Stimulated activated CD4-positive, alpha-beta T cell treated with anti-CD3 and anti-CD28 coated beads, Interleukin-4, amount 100 ng/mL, for 24 hours (primary cell): ENCODE measurements at regions not wholly inside any gene's neighbourhood (a gene's known extent, or its start where the extent isn't known, plus 50 kb on each side); places are given as distances from the start of the nearest gene placed in this dataset.
A peak's percentile ranks its signal among the peaks of the same experiment; 100 is the strongest.
"Not testable (repeated sequence)": the region's sequence is repeated elsewhere in the genome, so short reads cannot be mapped to it uniquely, and the experiment has no call there.

Experiments used
- DNase-seq: peaks from one replicate; pipeline ENCODE4 v3.0.0-alpha.2; 2020

DNA sequence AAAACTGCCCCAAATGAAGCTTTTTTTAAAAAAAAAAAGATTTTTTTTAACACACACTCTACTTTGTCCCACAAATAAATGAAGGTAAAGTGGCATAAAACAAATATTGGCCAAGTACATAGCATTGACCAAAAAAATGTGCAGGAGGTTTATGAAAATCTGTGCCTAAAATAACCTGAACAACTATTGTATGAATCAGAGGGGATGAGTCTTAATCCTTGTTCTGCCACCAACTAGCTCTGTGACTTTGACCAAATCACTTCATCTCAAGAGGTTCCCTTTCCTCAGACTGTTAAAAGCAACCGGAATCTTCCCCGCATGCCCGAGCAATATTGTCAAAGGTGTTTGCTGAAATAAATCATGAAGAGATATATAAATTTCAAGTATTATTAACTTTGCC is 150.4 kb upstream of the NEBL start:
- no peak for DNase-seq

DNA sequence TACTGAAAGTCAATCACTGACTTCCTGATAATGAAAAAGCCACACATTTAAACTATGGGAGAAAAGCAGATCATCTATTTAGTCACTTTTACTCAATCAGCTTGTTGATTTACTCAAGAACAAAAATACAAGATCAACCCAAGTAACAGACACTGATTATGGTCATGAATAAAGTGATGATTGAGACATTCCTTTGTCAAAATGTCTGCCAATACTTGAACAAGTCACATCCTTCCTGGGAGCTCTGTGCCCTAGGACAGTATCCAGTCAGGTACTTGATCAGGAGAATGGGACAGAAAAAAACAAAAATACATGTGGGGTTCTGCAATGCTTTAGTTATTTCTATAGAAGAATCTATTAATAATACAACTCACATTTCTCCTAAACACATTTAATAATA is 150.0 kb upstream of the NEBL start:
- DNase-seq: no peak

DNA sequence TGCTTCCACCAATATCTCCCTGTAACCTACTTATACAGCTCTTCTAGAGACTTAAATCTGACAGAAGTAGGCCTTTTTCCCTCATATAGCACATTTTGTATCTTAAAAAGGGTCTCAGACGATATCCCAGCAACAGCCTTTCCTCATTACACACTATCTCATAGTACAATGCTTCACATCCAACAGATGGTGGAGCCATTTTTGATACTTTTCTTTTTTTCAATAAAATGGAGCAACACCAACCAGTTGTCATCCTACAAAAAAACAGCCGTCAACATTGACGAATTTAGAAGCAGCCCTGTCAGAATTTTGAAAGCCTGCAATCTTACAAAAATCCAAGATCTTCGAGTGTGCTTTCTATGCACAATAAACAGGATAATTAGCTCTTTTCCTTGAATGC is 145.9 kb upstream of the NEBL start:
- no peak for DNase-seq

DNA sequence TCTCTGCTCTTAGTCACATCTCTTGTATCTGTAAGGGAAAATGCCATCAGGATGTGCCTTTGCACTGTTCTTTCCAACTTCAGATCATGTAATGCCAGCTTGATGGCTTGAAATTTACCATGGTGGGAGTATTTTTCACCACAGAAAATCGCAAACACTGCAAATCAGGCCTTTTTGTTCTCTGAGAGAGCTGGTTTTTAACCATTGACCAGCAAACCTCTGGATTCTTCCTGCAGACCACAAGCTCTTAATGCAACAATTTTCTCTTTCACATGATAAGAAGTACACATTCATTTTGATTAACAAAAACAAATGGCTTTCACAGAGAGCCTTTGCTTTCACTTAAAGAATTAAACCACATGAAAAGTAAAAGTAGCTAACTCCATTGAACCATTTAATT is 145.4 kb upstream of the NEBL start:
- DNase-seq: no peak

DNA sequence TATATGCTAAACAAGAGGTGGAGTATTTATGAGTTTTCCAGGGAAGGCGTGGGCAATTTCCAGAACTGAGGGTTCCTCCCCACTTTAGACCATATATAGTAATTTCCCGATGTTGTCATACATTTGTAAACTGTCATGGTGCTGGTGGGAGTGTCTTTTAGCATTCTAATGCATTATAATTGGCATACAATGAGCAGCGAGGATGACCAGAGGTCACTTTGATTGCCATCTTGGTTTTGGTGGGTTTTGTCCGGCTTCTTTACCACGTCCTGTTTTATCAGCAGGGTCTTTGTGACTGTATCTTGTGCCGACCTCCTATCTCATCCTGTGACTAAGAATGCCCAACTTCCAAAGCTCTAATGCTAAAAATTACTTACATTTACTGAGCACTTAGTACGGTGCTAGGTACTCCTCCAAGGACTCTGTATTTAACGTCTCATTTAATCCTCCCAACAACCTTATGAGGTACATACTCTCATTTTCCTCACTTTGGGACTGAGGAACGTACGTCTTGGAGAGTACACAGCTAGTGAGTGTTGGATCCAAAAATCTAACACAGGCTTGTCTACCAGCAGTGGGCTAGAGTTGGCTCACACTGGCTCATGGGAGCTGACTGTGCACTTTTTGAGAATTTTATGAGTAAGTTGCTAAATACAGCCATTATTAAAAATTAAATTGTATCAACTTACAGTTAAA is 144.8 kb upstream of the NEBL start:
- DNase-seq: no peak

DNA sequence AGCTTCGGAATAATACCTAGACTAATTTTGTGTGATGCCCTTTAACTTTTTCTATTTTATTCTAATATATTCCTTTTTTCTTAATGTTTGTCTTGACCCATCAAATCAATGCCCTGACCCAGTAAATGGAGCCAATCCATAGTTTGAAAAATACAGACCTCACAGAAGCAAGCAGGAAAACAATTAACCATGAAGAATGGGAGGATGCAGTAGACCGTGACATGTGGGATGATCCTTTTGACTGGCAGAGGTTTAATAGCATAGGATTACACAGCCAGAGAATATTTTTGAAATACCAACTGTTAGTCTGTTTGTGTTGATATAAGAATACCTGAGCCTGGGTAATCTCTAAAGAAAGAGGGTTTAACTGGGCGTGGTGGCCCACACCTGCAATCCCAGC is 142.6 kb upstream of the NEBL start:
- no peak for DNase-seq

DNA sequence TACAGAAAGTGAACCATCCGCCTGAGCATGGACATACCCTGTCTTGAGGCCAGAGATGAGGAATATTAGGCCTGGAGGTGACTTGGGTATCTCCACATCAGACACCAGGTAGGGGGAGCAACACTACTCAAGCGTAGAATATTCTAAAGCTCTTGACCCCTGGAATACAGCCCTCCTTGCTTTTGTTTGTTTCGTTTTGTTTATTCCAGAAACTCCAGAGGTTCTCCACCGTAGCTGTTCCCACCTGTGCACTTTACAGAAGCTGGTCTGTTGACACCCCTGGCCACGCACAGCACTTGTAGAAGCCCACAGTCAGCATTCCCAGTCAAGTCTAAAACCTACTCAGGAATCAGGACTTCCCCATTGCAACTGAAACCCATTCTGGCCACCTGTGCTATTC is 139.6 kb upstream of the NEBL start:
- DNase-seq: no peak

DNA sequence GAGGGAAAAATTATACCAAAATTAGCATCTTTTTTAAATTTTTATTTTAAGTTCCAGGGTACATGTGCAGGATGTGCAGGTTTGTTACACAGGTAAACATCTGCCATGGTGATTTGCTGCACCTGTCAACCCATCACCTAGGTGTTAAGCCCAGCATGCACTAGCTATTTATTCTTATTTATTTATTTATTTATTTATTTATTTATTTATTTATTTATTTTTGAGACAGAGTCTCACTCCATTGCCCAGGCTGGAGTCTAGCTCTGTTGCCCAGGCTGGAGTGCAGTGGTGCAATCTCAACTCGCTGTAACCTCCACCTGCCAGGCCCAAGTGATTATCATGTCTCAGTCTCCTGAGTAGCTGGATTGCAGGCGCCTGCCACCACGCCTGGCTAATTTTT is 137.7 kb upstream of the NEBL start:
- DNase-seq: not testable (repeated sequence)

DNA sequence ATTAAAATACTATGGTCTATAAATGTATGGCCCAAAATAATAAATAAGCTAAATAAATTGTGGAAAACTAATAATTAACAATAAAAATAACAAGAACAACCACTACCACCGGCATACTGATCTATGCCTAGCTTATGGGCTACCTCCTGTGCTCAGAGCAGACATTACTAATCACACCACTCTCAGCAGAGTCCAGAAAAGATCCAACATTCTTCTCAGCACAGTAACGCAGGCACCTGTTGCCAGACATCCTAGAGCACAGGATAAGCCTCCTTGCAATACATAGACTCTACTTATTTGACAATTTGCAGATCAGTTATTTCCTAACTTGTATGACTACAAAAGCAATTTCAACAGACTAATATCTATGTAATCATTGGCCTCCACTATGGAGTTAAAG is 137.1 kb upstream of the NEBL start:
- DNase-seq: no peak

DNA sequence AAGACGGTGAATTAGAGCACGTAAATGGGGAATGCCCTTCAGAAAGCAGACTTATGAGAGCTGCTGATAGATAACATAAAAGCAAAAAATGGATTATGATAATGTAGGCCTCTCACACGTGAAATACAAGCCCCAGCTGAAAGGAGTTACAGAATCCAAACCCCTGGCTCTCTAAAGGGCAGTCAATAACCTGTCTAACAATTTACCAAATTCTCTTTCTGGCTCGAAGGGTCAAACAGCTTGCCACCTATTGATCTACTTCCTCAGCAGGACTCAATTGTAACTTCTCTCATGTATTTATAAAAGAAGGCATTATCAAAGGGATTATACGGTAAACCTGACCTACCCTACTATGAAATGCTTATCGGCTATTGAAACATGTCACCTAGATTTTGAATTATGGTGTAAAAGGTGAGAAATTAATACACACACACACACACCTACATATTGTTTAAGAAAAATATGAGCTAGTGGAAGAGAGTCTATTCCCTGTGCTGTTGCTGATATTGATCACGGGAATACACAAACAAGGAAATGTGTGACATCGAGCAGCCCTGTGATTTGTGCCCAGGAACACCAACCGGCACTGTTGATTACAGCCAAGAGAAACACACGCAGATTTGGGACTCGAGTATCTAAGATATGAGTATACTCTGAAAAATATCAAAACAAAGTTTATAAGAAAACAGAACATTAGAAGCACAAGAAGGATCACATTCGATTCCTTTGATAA is 135.6 kb upstream of the NEBL start:
- no peak for DNase-seq

DNA sequence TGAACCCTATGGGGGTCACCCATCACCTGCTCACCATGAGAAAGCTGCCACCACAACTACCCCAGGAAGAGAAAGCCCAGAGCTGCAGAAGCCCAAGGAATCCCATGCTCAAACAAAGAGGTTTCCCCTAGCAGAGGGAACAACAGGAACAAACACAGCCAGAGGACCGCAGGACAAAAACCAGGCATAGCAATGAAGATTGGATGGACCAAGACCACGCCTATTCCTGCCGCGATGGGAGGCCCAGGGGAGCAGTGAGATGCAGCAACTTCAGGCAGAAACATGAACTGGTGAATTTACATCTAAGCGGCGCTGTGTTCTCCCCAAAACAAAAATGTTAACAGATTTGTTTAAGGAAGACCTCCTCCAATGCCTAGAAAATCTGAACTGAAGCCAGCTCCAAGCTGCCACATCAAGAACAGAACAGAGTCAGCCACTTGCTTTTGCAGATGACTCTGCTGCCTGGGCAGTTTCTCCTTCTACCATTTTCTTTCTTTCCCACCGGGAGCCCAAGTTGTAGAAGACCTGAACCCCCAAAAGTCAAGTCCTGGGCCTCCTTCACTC is 134.2 kb upstream of the NEBL start:
- DNase-seq: no peak

DNA sequence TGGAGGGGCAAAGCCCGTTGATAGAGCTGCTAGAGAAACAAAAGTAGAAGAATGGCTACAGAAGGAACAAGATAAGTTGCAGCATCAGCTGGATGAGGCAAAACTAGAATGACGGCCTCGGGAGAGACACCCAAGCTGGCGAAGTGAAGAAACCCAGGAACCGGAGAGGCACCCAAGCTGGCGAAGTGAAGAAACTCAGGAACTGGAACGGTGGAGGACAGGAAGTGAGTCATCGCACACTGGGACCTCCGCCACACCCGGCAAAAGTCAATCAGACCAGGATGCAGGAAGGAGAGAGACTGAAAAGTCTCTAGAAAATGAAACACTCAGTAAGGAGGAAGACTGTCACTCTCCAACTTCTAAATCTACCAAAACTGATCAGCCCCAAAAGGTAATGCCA is 133.0 kb upstream of the NEBL start:
- DNase-seq: no peak

DNA sequence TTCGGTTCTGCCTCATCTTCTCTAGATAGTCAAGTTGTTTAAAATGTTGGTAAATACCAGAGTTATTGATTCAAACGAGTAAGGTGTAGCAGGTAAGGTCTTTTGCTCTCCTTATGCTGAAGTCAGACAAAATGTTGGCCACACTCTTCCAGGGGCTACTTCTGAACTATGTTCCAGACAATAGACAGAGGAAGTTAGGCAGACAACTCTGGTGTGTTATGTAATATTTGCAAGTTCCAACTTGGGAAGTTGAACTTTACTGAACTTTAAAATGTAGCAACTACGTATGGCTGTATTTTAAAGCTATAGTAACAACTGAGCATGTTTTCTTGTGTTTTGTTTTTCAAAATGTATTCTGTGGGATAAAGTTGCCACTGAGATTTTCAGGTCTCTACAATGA is 125.7 kb upstream of the NEBL start:
- DNase-seq: no peak

DNA sequence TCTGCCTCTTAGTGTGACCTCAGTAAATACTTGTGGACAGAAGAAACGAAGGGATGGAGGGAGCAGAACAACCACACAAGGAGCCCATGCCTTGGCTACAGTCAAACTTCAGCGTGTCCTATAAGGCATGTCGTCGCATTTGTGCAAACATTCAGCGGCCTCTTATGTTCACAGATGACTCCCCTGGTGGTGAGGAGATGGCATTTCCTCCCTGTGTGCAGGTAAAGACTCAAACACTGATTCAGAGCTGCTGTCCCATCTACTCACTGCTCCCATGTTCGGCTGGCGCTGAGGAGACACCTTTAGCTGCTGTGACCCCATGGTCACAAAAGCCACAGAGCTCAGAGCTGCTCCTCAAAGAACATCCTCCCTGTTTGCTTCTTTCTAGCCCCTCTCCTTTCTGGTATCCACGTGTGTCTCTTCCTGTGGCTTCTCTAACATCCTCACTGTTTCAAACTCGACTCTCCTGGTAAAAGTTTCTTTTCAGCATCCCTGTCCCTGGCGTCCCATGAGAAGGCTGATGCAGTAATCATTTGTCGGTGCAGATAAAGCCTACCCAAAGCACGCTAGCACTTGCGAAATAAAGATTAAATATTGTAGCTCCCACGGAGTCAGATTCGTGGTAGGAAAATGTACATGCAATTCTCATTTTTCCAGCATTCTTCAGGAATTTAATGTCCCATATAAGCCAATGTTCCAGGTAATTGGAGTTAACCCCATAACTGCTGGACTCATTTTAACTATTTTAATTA is 124.9 kb upstream of the NEBL start:
- no peak for DNase-seq

DNA sequence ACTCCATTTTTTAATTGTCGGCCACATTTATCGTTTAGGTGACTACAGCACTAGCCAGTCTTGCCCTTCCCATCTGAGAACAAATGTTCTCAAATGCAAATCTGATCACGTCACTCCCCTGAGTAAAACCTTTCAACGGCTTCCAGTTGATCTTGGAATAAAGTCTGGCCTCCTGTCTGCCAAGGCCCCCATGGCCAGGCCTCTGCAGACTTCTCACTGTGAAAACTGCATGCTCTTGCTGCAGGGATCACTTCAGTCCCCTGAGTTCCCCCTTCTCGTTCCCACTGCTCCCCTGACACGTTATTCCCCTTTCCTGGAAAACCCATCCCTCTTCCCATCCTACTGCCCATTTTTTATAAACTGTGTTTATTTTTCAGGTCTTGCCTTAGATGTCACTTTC is 124.1 kb upstream of the NEBL start:
- no peak for DNase-seq

DNA sequence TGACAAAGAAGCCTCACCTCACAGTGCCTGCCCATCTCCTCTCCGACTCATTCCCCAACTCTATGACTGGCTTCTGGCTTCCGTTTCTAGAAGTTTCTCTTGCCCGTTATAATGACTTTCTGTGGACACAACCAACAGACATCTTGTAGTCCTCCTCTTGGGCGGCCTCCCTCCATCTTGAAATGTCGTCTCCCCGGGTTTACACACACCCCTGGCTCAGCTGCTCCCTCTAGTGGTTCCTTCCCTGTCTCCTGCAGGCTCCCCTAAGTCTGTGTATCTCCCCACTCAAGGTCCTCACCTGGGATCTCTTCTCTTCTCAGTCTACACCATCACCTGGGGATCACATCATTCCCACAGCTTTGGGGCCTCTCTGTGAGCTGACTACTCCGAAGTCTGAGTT is 123.4 kb upstream of the NEBL start:
- peak; percentile 20 for DNase-seq

DNA sequence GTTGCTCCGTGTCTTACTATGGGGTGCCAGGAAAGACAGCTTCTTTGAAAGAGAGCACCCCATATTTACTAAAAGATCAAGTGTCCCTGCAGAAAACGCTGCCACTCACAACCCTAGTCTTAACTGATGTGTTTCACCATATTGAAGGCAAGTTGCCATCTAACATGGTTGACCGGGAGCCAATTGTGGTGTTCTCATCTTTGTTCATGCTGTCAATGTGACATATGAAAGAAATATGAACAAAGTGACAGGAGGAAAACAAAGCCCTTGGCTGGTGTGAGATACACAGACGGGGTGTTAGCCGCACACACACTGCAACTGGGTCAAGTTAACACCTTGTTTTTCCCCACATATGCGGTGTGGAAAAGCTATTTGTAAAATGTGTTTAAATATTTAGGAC is 122.3 kb upstream of the NEBL start:
- no peak for DNase-seq

DNA sequence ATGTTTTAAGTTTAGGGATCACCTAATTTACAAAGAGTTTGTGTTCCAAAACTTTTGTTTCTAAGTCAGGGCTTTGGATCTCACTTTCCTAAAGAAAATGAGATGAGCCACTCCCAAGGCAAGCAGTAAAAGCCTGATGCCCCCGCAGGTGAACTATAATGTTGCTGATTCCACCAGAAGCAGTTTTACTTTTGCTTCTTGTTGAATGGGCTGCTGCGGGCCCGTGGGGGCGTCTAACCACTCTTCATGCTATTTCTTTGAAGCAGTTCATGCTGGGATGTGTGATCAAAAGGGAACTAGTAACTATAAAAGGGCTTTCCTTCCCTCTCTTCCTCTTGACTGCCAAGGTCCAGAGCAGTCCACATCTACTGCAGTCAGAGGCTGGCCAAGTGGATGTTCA is 118.7 kb upstream of the NEBL start:
- DNase-seq: no peak

DNA sequence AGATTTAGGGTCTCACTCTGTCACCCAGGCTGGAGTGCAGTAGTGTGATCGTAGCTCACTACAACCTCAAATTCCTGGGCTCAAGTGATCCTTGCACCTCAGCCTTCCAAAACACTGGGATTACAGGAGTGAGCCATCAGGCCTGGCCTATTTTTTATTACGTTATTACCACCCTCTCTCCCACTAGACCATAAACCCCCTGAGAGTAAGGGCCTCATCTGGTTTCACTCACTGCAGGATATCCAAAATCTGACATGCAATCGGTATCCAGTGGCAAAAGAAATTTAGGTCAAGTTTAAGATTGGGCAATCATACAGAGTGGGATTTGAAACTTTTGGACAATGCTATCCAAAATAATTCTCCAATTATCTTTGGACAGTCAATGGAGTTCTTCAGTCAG is 117.0 kb upstream of the NEBL start:
- no peak for DNase-seq

DNA sequence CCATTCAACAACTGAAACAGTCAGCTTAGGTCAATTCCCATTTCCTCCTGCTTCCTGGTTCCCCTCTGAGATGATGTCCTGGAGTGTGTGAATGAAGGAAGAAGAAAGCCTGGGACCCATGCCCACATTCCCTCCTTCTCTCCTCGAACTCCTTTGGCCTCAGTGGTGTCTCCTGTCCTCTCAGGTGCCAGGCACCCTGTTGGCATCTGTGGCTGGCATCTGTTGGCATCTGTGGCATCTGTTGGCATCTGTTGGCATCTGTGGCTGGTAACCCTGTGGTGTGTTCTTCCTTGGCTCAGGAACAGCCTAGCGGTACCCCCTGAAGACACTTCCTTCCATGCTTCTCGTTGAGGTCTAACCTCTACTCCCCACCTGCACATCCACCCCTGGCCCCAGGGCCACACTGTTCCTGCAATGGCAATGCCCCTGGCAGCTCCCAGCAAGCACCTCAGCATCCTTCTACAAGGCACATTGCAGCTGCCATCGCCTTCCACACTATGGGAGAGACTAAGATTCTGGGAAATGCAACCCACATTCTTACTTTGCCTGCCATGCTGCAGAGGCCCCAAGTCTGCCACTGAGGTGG is 114.4 kb upstream of the NEBL start:
- DNase-seq: no peak

DNA sequence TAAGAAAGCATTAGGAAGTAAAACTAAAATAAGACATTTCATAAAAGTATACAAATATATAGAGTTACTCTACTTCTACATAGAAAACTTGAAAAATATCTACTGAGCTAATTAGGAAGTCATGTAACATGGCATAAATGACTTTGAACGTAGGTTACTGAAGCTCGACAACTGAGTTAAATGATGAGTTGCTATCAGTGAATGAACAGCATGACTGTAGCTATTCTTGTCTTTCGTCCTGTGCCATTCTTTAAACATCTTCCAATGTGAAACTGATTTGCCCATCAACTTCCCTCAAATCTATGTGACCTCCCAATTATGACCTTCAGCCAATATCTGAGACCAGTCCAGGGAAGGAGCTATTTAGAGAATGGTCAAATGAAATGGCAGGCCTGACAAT is 113.5 kb upstream of the NEBL start:
- DNase-seq: no peak

DNA sequence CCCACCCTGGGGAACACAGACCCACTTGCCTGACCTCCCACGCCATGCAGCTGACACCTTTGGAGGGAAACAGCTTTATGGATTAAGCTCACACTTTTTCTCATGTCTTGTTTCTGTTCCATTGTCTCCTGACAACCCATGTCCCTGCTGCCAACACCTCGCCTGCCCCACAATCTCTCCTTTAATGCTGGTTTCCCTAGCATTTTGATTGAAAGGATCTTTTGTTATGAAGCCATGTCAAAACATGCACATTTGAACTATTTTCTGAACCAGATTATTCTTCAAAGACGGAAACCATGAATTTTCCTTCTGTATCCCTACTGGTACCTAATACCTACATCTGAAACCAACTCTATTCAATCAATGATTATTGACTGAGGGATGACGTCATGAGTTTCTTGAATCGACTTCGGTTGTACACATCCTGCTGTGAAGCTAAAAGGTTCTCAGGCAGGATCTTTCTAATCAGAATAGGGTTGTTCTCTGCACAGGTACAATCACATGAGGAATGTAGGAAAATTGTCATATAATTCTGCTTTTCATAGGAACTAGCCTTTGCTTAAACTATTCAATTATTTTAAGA is 106.2 kb upstream of the NEBL start:
- no peak for DNase-seq
